ENCODE measurements at regions not wholly inside any gene's neighbourhood (a gene's known extent, or its start where the extent isn't known, plus 50 kb on each side); places are given as distances from the start of the nearest gene placed in this dataset.

DNA sequence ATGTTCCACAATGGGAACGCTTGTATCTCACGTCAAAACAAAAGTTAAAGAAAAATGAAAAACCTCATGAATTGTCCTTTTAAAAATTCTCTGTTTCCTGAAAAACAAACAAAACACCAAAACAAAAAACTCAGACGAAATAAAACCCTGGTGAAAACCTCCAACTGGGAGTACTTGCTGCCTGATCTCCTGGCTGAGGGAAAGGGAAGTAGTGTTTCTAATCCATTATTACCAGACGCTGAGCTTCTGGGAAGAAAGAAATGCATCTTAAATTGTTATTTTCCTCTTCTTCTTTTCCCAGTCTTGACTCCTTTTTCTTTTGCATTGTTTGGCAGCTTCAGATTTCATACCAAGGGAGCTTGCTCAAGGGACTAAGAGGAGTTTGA is 243.2 kb upstream of the RGMA start:
- H3K9me3 ChIP-seq (ENCODE audit: control insufficient read depth in 2 of 3, insufficient read depth in 1 of 3, low read length in 3 of 3), result peaks cover 0 to 2% (median 0%) of the 10 kb centered on the region in 3 donors
- no peak overlapping the region for H3K9ac ChIP-seq (ENCODE audit: low read length in 3 of 3)
- no peaks in the 10 kb centered on the region for H3K4me1 ChIP-seq (ENCODE audit: control insufficient read depth in 2 of 3, insufficient read depth in 2 of 3, low read depth in 1 of 3, low read length in 3 of 3)
- no peak for FAIRE-seq
- TF ChIP-seq, protein P1, sequence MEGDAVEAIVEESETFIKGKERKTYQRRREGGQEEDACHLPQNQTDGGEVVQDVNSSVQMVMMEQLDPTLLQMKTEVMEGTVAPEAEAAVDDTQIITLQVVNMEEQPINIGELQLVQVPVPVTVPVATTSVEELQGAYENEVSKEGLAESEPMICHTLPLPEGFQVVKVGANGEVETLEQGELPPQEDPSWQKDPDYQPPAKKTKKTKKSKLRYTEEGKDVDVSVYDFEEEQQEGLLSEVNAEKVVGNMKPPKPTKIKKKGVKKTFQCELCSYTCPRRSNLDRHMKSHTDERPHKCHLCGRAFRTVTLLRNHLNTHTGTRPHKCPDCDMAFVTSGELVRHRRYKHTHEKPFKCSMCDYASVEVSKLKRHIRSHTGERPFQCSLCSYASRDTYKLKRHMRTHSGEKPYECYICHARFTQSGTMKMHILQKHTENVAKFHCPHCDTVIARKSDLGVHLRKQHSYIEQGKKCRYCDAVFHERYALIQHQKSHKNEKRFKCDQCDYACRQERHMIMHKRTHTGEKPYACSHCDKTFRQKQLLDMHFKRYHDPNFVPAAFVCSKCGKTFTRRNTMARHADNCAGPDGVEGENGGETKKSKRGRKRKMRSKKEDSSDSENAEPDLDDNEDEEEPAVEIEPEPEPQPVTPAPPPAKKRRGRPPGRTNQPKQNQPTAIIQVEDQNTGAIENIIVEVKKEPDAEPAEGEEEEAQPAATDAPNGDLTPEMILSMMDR (IDR thresholded peaks at IDR 0.05; ENCODE audit: borderline replicate concordance, extremely low read depth, insufficient read depth), result no peak
- H3K27ac ChIP-seq (ENCODE audit: low read depth in 2 of 2, low read length in 2 of 2), result no peak overlapping the region
- H3K36me3 ChIP-seq (ENCODE audit: control insufficient read depth in 2 of 3, insufficient read depth in 3 of 3, low read length in 3 of 3), result no peaks in the 10 kb centered on the region
- DNase-seq, result no peak
- intact Hi-C loops (cut with DNase I), result no loop called here
- peaks cover 4% of the 10 kb centered on the region for H3K27me3 ChIP-seq (ENCODE audit: control insufficient read depth, insufficient read depth, low read length)
- H3K4me3 ChIP-seq (ENCODE audit: low read length in 3 of 3), result no peak overlapping the region

DNA sequence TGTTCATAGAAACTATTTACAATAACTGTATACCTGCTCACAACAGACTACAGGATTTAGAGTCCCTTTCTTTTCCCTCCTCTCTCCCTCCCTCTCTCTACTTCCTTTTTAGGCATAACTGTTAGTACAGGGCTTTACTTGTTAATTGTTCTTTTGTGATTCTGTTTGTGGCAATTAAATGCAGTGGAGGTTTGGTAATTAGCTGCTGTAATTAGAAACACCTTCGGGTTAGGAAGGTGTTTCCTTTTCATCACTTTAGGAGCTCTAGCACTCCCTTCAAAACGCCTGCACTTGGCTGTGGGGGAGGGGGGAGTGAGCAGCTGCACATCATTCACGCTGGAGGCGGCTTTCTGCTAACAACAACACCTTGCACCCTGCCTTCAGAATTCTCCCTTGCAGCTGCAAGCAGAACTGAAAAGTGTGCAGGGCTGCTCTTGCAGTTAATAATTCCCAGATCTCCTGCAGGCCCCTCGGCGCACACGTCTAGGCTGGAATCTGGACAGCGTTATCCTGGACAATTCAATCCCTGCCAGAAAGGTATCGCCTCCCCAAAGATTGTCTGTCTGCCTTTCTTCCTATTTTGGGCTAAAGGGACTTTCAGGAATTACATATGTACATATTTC is 242.6 kb upstream of the RGMA start:
- H3K27me3 ChIP-seq (ENCODE audit: control insufficient read depth, insufficient read depth, low read length), result peaks cover 4% of the 10 kb centered on the region
- DNase-seq, result peak in 4 of 5 donors; percentile 65 to 81 (median 69)
- no peak overlapping the region for H3K27ac ChIP-seq (ENCODE audit: low read depth in 2 of 2, low read length in 2 of 2)
- no peaks in the 10 kb centered on the region for H3K36me3 ChIP-seq (ENCODE audit: control insufficient read depth in 2 of 3, insufficient read depth in 3 of 3, low read length in 3 of 3)
- intact Hi-C loops (cut with DNase I), result no loop called here
- peaks cover 0 to 2% (median 0%) of the 10 kb centered on the region in 3 donors for H3K9me3 ChIP-seq (ENCODE audit: control insufficient read depth in 2 of 3, insufficient read depth in 1 of 3, low read length in 3 of 3)
- H3K4me3 ChIP-seq (ENCODE audit: low read length in 3 of 3), result no peak overlapping the region
- no peak for FAIRE-seq
- H3K9ac ChIP-seq (ENCODE audit: low read length in 3 of 3), result no peak overlapping the region
- no peaks in the 10 kb centered on the region for H3K4me1 ChIP-seq (ENCODE audit: control insufficient read depth in 2 of 3, insufficient read depth in 2 of 3, low read depth in 1 of 3, low read length in 3 of 3)
- TF ChIP-seq, protein P1 (IDR thresholded peaks at IDR 0.05; ENCODE audit: borderline replicate concordance, extremely low read depth, insufficient read depth), result no peak

DNA sequence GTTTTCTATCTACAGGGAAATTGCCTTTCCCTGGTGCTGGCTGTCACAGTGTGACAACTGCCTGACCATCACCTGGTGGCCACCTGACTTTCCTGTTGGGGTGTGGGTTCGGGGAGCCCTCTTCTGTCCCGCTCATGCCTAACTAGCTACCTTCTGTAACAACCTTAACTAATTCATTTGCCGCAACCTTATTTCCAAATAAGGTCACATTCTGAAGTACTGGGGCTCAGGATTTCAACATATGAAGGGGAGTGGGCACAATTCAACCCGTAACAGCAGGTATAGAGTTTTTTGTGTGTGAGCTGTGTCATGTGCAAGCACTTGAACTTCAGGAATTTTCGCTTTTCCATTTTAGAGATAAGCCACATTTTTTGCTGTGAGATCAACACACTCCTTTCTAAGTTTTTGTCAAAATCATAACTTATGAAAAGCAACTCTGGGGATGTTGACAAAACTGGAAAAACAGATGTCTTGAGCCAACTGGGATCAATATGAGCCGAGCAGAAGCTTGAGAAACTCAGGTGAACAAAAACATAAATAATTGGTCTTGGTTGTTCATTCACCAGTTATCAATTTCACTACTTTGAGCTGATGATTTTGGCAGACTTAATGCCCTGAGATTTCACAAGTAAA is 242.0 kb upstream of the RGMA start:
- TF ChIP-seq, protein P1 (IDR thresholded peaks at IDR 0.05; ENCODE audit: borderline replicate concordance, extremely low read depth, insufficient read depth), result no peak
- intact Hi-C loops (cut with DNase I), result no loop called here
- Histone ChIP-seq H3K9me3 (ENCODE audit: control insufficient read depth in 2 of 3, insufficient read depth in 1 of 3, low read length in 3 of 3) (peaks cover 0 to 2% (median 0%) of the 10 kb centered on the region in 3 donors), H3K4me1 (ENCODE audit: control insufficient read depth in 2 of 3, insufficient read depth in 2 of 3, low read depth in 1 of 3, low read length in 3 of 3) (no peaks in the 10 kb centered on the region), H3K36me3 (ENCODE audit: control insufficient read depth in 2 of 3, insufficient read depth in 3 of 3, low read length in 3 of 3) (no peaks in the 10 kb centered on the region), H3K4me3 (ENCODE audit: low read length in 3 of 3) (no peak overlapping the region), H3K27ac (ENCODE audit: low read depth in 2 of 2, low read length in 2 of 2) (no peak overlapping the region), H3K27me3 (ENCODE audit: control insufficient read depth, insufficient read depth, low read length) (peaks cover 4% of the 10 kb centered on the region), H3K9ac (ENCODE audit: low read length in 3 of 3) (no peak overlapping the region)
- FAIRE-seq (no peak), DNase-seq (peak in 1 of 5 donors; percentile 11)

Data from kidney (tissue), 13 donors.